GM19043 (cell line): ENCODE measurements at regions not wholly inside any gene's neighbourhood (a gene's known extent, or its start where the extent isn't known, plus 50 kb on each side); places are given as distances from the start of the nearest gene placed in this dataset.

Experiments
- ATAC-seq: cut with Tn5 transposase; IDR thresholded peaks from one replicate; pipeline ENCODE4 v1.9.1; 2021; ENCODE audit warnings: low read depth; ENCODE audit not compliant: unreplicated experiment

GRCh38 chr2:12964904-12965539 lies 248.3 kb downstream of the TRIB2 start:
- no peak for ATAC-seq

GRCh38 chr2:12965540-12966269 lies 249.0 kb downstream of the TRIB2 start:
- ATAC-seq = no peak

- ATAC-seq = no peak
These were observed 251.1 kb downstream of the TRIB2 start for GRCh38 chr2:12967804-12968203.

GRCh38 chr2:12968399-12968798 lies 251.7 kb downstream of the TRIB2 start:
- no peak for ATAC-seq

DNA sequence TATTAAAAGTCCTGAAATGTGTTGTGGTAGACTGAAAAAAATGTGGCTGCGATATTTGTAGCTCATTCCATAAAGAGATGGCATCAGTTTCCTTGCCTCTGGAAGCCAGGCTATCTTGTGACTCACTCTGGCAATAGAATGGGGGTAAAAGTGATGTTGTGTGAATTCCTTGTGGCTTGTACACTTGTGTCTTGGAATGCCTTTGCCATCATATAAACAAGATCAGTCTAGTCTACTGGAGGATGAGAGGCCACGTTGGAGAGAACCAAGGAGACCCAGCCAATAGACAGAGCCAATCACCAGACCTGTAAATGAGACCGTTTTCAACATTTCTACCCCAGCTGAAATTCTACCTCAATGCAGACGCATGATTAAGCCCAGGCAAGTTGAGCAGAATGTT lies 254.1 kb downstream of the TRIB2 start:
- no peak for ATAC-seq

- ATAC-seq = no peak
These were observed 255.0 kb downstream of the TRIB2 start for GRCh38 chr2:12971581-12972365.

- ATAC-seq = no peak
These were observed 261.5 kb downstream of the TRIB2 start for GRCh38 chr2:12978066-12978835.

- ATAC-seq = no peak
These were observed 262.3 kb downstream of the TRIB2 start for GRCh38 chr2:12979066-12979465.

DNA sequence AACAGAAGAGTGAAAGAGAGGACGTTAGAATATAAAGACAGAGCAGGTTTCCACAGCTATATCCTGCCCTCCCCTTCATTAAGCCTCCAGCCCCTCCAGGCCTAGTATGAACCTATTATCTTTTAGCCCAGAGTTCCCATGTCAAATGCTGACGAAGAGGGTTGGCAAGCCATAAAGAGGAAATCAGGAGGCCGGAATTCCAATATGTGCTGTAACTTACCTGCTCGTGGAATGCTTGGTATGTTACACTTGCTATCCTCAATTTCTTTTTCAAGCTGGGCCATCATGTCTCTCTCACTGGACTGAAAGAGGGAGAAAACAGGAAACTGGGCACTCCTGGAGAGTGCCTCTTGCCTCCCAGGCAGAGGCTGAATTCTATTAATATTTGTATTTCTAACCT lies 264.1 kb downstream of the TRIB2 start:
- no peak for ATAC-seq

GRCh38 chr2:12982149-12982584 lies 265.4 kb downstream of the TRIB2 start:
- ATAC-seq = no peak

- ATAC-seq = no peak
These were observed 270.5 kb downstream of the TRIB2 start for GRCh38 chr2:12987246-12987645.

- no peak for ATAC-seq
These were observed 271.5 kb downstream of the TRIB2 start for GRCh38 chr2:12988279-12988678.

DNA sequence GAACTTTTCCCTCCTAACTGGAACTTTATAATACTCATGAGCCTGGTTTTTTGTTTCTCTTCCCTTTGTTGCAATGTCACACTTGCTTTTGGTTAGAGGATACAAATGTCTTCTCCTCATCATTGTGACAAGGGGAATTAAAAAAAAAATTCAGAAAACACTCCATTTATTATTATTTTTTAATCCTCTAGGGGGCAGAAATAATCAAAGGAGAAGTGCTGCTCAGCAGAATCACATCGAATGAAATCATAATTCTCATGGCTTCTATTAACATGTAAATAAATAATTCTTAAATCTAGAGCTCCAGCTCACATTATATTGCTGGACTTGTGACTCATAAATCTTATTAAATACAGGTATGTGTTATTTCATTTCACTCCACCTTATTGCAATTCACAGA lies 273.8 kb downstream of the TRIB2 start:
- ATAC-seq = no peak

DNA sequence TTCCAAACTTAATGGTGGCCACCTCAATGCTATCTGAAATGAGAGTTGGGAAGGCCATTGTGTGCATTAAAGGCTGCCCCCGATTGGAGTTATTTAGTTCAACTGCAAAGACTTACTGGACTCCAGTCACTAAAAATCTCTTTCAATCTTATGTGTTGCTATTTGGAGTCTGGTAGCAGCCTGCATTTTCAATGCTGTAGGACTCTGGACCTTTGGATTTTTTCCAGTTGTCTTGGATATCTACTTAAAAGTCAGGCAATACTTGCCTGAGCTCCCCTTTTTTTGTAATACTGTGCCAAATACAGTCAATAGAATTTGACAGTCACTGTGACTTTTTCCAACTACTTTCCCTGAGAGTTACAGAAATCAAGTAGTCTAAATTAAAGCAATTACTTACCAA lies 281.9 kb downstream of the TRIB2 start:
- no peak for ATAC-seq

GRCh38 chr2:13000664-13001363 lies 284.1 kb downstream of the TRIB2 start:
- ATAC-seq = no peak

GRCh38 chr2:13001408-13001807 lies 284.7 kb downstream of the TRIB2 start:
- ATAC-seq = no peak

GRCh38 chr2:13002536-13003331 lies 286.0 kb downstream of the TRIB2 start:
- ATAC-seq = no peak

GRCh38 chr2:13003500-13003899 lies 286.8 kb downstream of the TRIB2 start:
- no peak for ATAC-seq

- ATAC-seq = no peak
These were observed 288.3 kb downstream of the TRIB2 start for GRCh38 chr2:13005048-13005447.
